Cardiac muscle cell (in vitro differentiated cells and primary cell): ENCODE measurements at regions not wholly inside any gene's neighbourhood (a gene's known extent, or its start where the extent isn't known, plus 50 kb on each side); places are given as distances from the start of the nearest gene placed in this dataset.

Experiments used
- DNase-seq, 2 donors: peaks; one replicate each; pipeline versions ENCODE4 v3.0.0 to v3.0.0-alpha.2; 2010 to 2017; ENCODE audit warnings: low read depth in 1 of 2, low spot score in 1 of 2
- H3K27ac ChIP-seq: fragments of 200-600 bp; sonication (generic); 2 replicates; pipeline ENCODE4 v1.5.1; 2016
- H3K27me3 ChIP-seq: fragments of 200-600 bp; sonication (generic); 2 replicates; pipeline ENCODE4 v1.6.0; 2016; ENCODE audit warnings: control low read depth
- H3K36me3 ChIP-seq: fragments of 200-600 bp; sonication (generic); 2 replicates; pipeline ENCODE4 v1.5.1; 2016; ENCODE audit warnings: control low read depth
- H3K4me1 ChIP-seq: fragments of 200-600 bp; sonication (generic); 2 replicates; pipeline ENCODE4 v1.8.1; 2017; ENCODE audit warnings: low read depth, mild to moderate bottlenecking, mixed run types
- H3K4me3 ChIP-seq: fragments of 200-600 bp; sonication (generic); 2 replicates; pipeline ENCODE4 v1.5.1; 2016; ENCODE audit warnings: mild to moderate bottlenecking
- H3K9me3 ChIP-seq: fragments of 200-600 bp; sonication (generic); 2 replicates; pipeline ENCODE4 v1.5.1; 2017; ENCODE audit warnings: low read depth, mild to moderate bottlenecking, control low read depth
- CTCF ChIP-seq: IDR thresholded peaks from 2 replicates; pipeline ENCODE4 v1.5.1; 2012; ENCODE audit warnings: low read depth, mild to moderate bottlenecking, low read length

- H3K36me3 ChIP-seq, result no peaks in the 10 kb centered on the region
- H3K27me3 ChIP-seq, result no peaks in the 10 kb centered on the region
- H3K27ac ChIP-seq, result no peak overlapping the region
- H3K4me1 ChIP-seq, result peaks cover 9% of the 10 kb centered on the region
- no peak for DNase-seq
- H3K4me3 ChIP-seq, result no peak overlapping the region
- no peaks in the 10 kb centered on the region for H3K9me3 ChIP-seq
- no peak for TF ChIP-seq CTCF
These were observed 99.3 kb downstream of the GLUL start for GRCh38 chr1:182292193-182292741.

- no peak for TF ChIP-seq CTCF
- H3K4me3 ChIP-seq, result no peak overlapping the region
These were observed 99.9 kb downstream of the GLUL start for GRCh38 chr1:182291584-182292192.

GRCh38 chr1:182288749-182289604 lies 102.6 kb downstream of the GLUL start:
- Histone ChIP-seq H3K27ac (no peak overlapping the region), H3K36me3 (no peaks in the 10 kb centered on the region), H3K27me3 (no peaks in the 10 kb centered on the region), H3K9me3 (no peaks in the 10 kb centered on the region), H3K4me3 (no peak overlapping the region), H3K4me1 (peaks cover 9% of the 10 kb centered on the region)
- DNase-seq, result no peak
- TF ChIP-seq CTCF, result no peak

More at GRCh38 chr1:182291584-182292192, 99.9 kb downstream of the GLUL start:
- Histone ChIP-seq H3K4me1 (peaks cover 9% of the 10 kb centered on the region), H3K36me3 (no peaks in the 10 kb centered on the region), H3K27ac (no peak overlapping the region), H3K9me3 (no peaks in the 10 kb centered on the region), H3K27me3 (no peaks in the 10 kb centered on the region)
- no peak for DNase-seq

- no peaks in the 10 kb centered on the region for H3K36me3 ChIP-seq
- H3K9me3 ChIP-seq, result no peaks in the 10 kb centered on the region
- TF ChIP-seq CTCF, result no peak
- H3K4me1 ChIP-seq, result peaks cover 9% of the 10 kb centered on the region
- H3K27me3 ChIP-seq, result no peaks in the 10 kb centered on the region
- no peak overlapping the region for H3K4me3 ChIP-seq
- no peak for DNase-seq
- H3K27ac ChIP-seq, result no peak overlapping the region
These were observed 104.8 kb downstream of the GLUL start for GRCh38 chr1:182286761-182287160.

GRCh38 chr1:182283746-182284544 lies 107.6 kb downstream of the GLUL start:
- H3K4me3 ChIP-seq, result no peak overlapping the region
- H3K4me1 ChIP-seq, result no peaks in the 10 kb centered on the region
- H3K36me3 ChIP-seq, result no peaks in the 10 kb centered on the region
- TF ChIP-seq CTCF, result no peak
- H3K9me3 ChIP-seq, result no peaks in the 10 kb centered on the region
- H3K27ac ChIP-seq, result no peak overlapping the region
- DNase-seq, result no peak
- no peaks in the 10 kb centered on the region for H3K27me3 ChIP-seq
